Activated CD4-positive, alpha-beta T cell treated with anti-CD3 and anti-CD28 coated beads for 36 hours (primary cell): ENCODE measurements at regions not wholly inside any gene's neighbourhood (a gene's known extent, or its start where the extent isn't known, plus 50 kb on each side); places are given as distances from the start of the nearest gene placed in this dataset.

Source experiments
- ATAC-seq: fragments of 200-7000 bp; cut with Tn5 transposase; one replicate; pipeline ENCODE4 v1.10.0; 2021; ENCODE audit warnings: mild to moderate bottlenecking, moderate library complexity
- CTCF ChIA-PET: fragments of 350-600 bp; sonication (Branson Sonifier 250); formaldehyde crosslinking; loops from one replicate; lab custom pipeline; 2021; ENCODE audit warnings: antibody characterized with exemption; lab: Charles Lee
- POLR2A ChIA-PET: fragments of 350-600 bp; sonication (Branson Sonifier 250); formaldehyde crosslinking; loops from one replicate; lab custom pipeline; 2021; ENCODE audit warnings: antibody characterized with exemption, inconsistent platforms; lab: Charles Lee
- DNase-seq: peaks from one replicate; pipeline ENCODE4 v3.0.0-alpha.2; 2020
- H3K27ac Mint-ChIP-seq: one replicate; pipeline ENCODE4 v1.8.0; 2021; ENCODE audit warnings: mixed read lengths
- H3K27me3 Mint-ChIP-seq: one replicate; pipeline ENCODE4 v1.8.0; 2021; ENCODE audit warnings: mixed read lengths
- H3K36me3 Mint-ChIP-seq: one replicate; pipeline ENCODE4 v1.8.0; 2021; ENCODE audit warnings: low read depth, mixed read lengths
- H3K4me1 Mint-ChIP-seq: one replicate; pipeline ENCODE4 v1.8.0; 2021; ENCODE audit warnings: mixed read lengths
- H3K4me3 Mint-ChIP-seq: one replicate; pipeline ENCODE4 v1.8.0; 2021; ENCODE audit warnings: mild to moderate bottlenecking, moderate library complexity, mixed read lengths
- H3K9me3 Mint-ChIP-seq: one replicate; pipeline ENCODE4 v1.8.0; 2021; ENCODE audit warnings: low read depth, mixed read lengths
- intact Hi-C, 2 experiments: fragments of 100-400 bp; cut with DNase I in 1 of 2; cut with micrococcal nuclease in 1 of 2; formaldehyde crosslinking; loops; one replicate each; pipeline versions ENCODE4 v1.14.2 to v1.15.1; 2022 to 2024; cut with DNase I, micrococcal nuclease

GRCh38 chr3:22496641-22497040 lies 706.5 kb upstream of the UBE2E2 start:
- Mint-ChIP-seq H3K9me3 (peaks cover 3% of the 10 kb centered on the region), H3K36me3 (no peaks in the 10 kb centered on the region), H3K27me3 (no peaks in the 10 kb centered on the region), H3K27ac (no peak overlapping the region), H3K4me1 (no peaks in the 10 kb centered on the region), H3K4me3 (no peak overlapping the region)
- intact Hi-C loops = no loop called here
- ChIA-PET POLR2A (no interaction called here), CTCF (no interaction called here)
- ATAC-seq (no peak), DNase-seq (no peak)

GRCh38 chr3:22506871-22507270 lies 696.3 kb upstream of the UBE2E2 start:
- no peak for ATAC-seq
- CTCF ChIA-PET = no interaction called here
- Mint-ChIP-seq H3K27me3 (no peaks in the 10 kb centered on the region), H3K9me3 (no peaks in the 10 kb centered on the region), H3K4me3 (no peak overlapping the region), H3K36me3 (no peaks in the 10 kb centered on the region), H3K4me1 (no peaks in the 10 kb centered on the region), H3K27ac (no peak overlapping the region)
- POLR2A ChIA-PET = no interaction called here
- intact Hi-C loops = no loop called here
- no peak for DNase-seq

GRCh38 chr3:22507709-22508108 lies 695.4 kb upstream of the UBE2E2 start:
- no peaks in the 10 kb centered on the region for H3K9me3 Mint-ChIP-seq
- intact Hi-C loops = no loop called here
- DNase-seq = no peak
- H3K4me1 Mint-ChIP-seq = no peaks in the 10 kb centered on the region
- ChIA-PET POLR2A (no interaction called here), CTCF (interaction anchor here (1.3 kb wide), 1 partner anchor 9 kb away, joined by 3 read pairs; no protein-coding TSS in a partner anchor)
- no peak for ATAC-seq
- no peaks in the 10 kb centered on the region for H3K36me3 Mint-ChIP-seq
- no peaks in the 10 kb centered on the region for H3K27me3 Mint-ChIP-seq
- H3K27ac Mint-ChIP-seq = no peak overlapping the region
- H3K4me3 Mint-ChIP-seq = no peak overlapping the region

GRCh38 chr3:22523925-22524324 lies 679.2 kb upstream of the UBE2E2 start:
- Mint-ChIP-seq H3K36me3 (no peaks in the 10 kb centered on the region), H3K27ac (no peak overlapping the region), H3K4me1 (no peaks in the 10 kb centered on the region), H3K9me3 (peaks cover 10% of the 10 kb centered on the region), H3K4me3 (no peak overlapping the region), H3K27me3 (peaks cover 2% of the 10 kb centered on the region)
- POLR2A ChIA-PET = no interaction called here
- CTCF ChIA-PET = no interaction called here
- intact Hi-C loops = no loop called here
- ATAC-seq = no peak
- no peak for DNase-seq

GRCh38 chr3:22526266-22526837 lies 676.8 kb upstream of the UBE2E2 start:
- DNase-seq (no peak), ATAC-seq (no peak)
- CTCF ChIA-PET = no interaction called here
- Mint-ChIP-seq H3K4me1 (no peaks in the 10 kb centered on the region), H3K27ac (no peak overlapping the region), H3K36me3 (no peaks in the 10 kb centered on the region), H3K4me3 (no peak overlapping the region), H3K9me3 (peaks cover 5% of the 10 kb centered on the region), H3K27me3 (peaks cover 2% of the 10 kb centered on the region)
- intact Hi-C loops = no loop called here
- POLR2A ChIA-PET = no interaction called here

- H3K4me3 Mint-ChIP-seq = no peak overlapping the region
- CTCF ChIA-PET = no interaction called here
Observed at GRCh38 chr3:22536541-22536940, 666.6 kb upstream of the UBE2E2 start.

GRCh38 chr3:22537560-22537959 lies 665.6 kb upstream of the UBE2E2 start:
- no peak for ATAC-seq
- no peak for DNase-seq
- H3K4me3 Mint-ChIP-seq = no peak overlapping the region
- intact Hi-C loops = no loop called here
- no peak overlapping the region for H3K27ac Mint-ChIP-seq
- H3K9me3 Mint-ChIP-seq = peaks cover 4% of the 10 kb centered on the region
- H3K36me3 Mint-ChIP-seq = no peaks in the 10 kb centered on the region
- no peaks in the 10 kb centered on the region for H3K27me3 Mint-ChIP-seq
- ChIA-PET CTCF (no interaction called here), POLR2A (no interaction called here)
- no peaks in the 10 kb centered on the region for H3K4me1 Mint-ChIP-seq

More at GRCh38 chr3:22536541-22536940, 666.6 kb upstream of the UBE2E2 start:
- POLR2A ChIA-PET = no interaction called here
- no peaks in the 10 kb centered on the region for H3K36me3 Mint-ChIP-seq
- no peaks in the 10 kb centered on the region for H3K27me3 Mint-ChIP-seq
- H3K27ac Mint-ChIP-seq = no peak overlapping the region
- intact Hi-C loops = no loop called here
- no peak for ATAC-seq
- H3K4me1 Mint-ChIP-seq = no peaks in the 10 kb centered on the region
- H3K9me3 Mint-ChIP-seq = no peaks in the 10 kb centered on the region
- no peak for DNase-seq

GRCh38 chr3:22542311-22542710 lies 660.8 kb upstream of the UBE2E2 start:
- Mint-ChIP-seq H3K36me3 (no peaks in the 10 kb centered on the region), H3K4me1 (no peaks in the 10 kb centered on the region), H3K9me3 (peaks cover 4% of the 10 kb centered on the region), H3K27ac (no peak overlapping the region), H3K4me3 (no peak overlapping the region), H3K27me3 (no peaks in the 10 kb centered on the region)
- no peak for DNase-seq
- ATAC-seq = no peak
- intact Hi-C loops = no loop called here
- ChIA-PET POLR2A (no interaction called here), CTCF (no interaction called here)

GRCh38 chr3:22555753-22556435 lies 647.2 kb upstream of the UBE2E2 start:
- H3K9me3 Mint-ChIP-seq = no peaks in the 10 kb centered on the region
- no peak overlapping the region for H3K4me3 Mint-ChIP-seq
- ChIA-PET CTCF (no interaction called here), POLR2A (no interaction called here)
- H3K4me1 Mint-ChIP-seq = no peaks in the 10 kb centered on the region
- intact Hi-C loops = no loop called here
- no peak overlapping the region for H3K27ac Mint-ChIP-seq
- DNase-seq (no peak), ATAC-seq (no peak)
- H3K36me3 Mint-ChIP-seq = no peaks in the 10 kb centered on the region
- no peaks in the 10 kb centered on the region for H3K27me3 Mint-ChIP-seq

GRCh38 chr3:22565393-22565792 lies 637.7 kb upstream of the UBE2E2 start:
- ATAC-seq (no peak), DNase-seq (no peak)
- Mint-ChIP-seq H3K4me1 (no peaks in the 10 kb centered on the region), H3K36me3 (no peaks in the 10 kb centered on the region), H3K27ac (no peak overlapping the region), H3K27me3 (no peaks in the 10 kb centered on the region), H3K4me3 (no peak overlapping the region), H3K9me3 (no peaks in the 10 kb centered on the region)
- ChIA-PET POLR2A (no interaction called here), CTCF (interaction anchor here (1.3 kb wide), 1 partner anchor 11 kb away, joined by 3 read pairs; no protein-coding TSS in a partner anchor)
- intact Hi-C loops = loop anchor here in 1 of 2 experiments (10.0 kb wide), 2 partner anchors 319 to 399 kb away; no protein-coding TSS in a partner anchor

- intact Hi-C loops = loop anchor here in 1 of 2 experiments (10.0 kb wide), 2 partner anchors 317 to 397 kb away; no protein-coding TSS in a partner anchor
- no peaks in the 10 kb centered on the region for H3K27me3 Mint-ChIP-seq
- H3K36me3 Mint-ChIP-seq = no peaks in the 10 kb centered on the region
Observed at GRCh38 chr3:22568285-22568684, 634.8 kb upstream of the UBE2E2 start.

GRCh38 chr3:22569570-22569969 lies 633.6 kb upstream of the UBE2E2 start:
- DNase-seq = no peak
- ATAC-seq = no peak
- ChIA-PET POLR2A (no interaction called here), CTCF (no interaction called here)
- Mint-ChIP-seq H3K9me3 (no peaks in the 10 kb centered on the region), H3K36me3 (no peaks in the 10 kb centered on the region), H3K27ac (no peak overlapping the region), H3K27me3 (no peaks in the 10 kb centered on the region), H3K4me1 (no peaks in the 10 kb centered on the region), H3K4me3 (no peak overlapping the region)
- intact Hi-C loops = loop anchor here in 1 of 2 experiments (10.0 kb wide), 2 partner anchors 315 to 395 kb away; no protein-coding TSS in a partner anchor

More at GRCh38 chr3:22568285-22568684, 634.8 kb upstream of the UBE2E2 start:
- no peaks in the 10 kb centered on the region for H3K9me3 Mint-ChIP-seq
- CTCF ChIA-PET = no interaction called here
- ATAC-seq = no peak
- no peaks in the 10 kb centered on the region for H3K4me1 Mint-ChIP-seq
- POLR2A ChIA-PET = no interaction called here
- no peak overlapping the region for H3K4me3 Mint-ChIP-seq
- DNase-seq = no peak
- H3K27ac Mint-ChIP-seq = no peak overlapping the region
